Fibroblast of peridontal ligament (primary cell): ENCODE measurements at regions not wholly inside any gene's neighbourhood (a gene's known extent, or its start where the extent isn't known, plus 50 kb on each side); places are given as distances from the start of the nearest gene placed in this dataset.

Source experiments
- DNase-seq: peaks from one replicate; pipeline ENCODE4 v3.0.0-alpha.2; 2010; ENCODE audit errors: extremely low read depth

GRCh38 chr21:22898051-22898665 lies 1899.9 kb downstream of the NCAM2 start:
- no peak for DNase-seq

GRCh38 chr21:22900490-22900889 lies 1902.3 kb downstream of the NCAM2 start:
- no peak for DNase-seq

- no peak for DNase-seq
Observed at GRCh38 chr21:22903851-22904250, 1905.6 kb downstream of the NCAM2 start.

GRCh38 chr21:22904385-22904784 lies 1906.2 kb downstream of the NCAM2 start:
- no peak for DNase-seq

GRCh38 chr21:22925032-22925431 lies 1926.8 kb downstream of the NCAM2 start:
- DNase-seq: no peak

- DNase-seq: no peak
Observed at GRCh38 chr21:22927469-22927868, 1929.3 kb downstream of the NCAM2 start.

- no peak for DNase-seq
Observed at GRCh38 chr21:22941779-22942490, 1943.7 kb downstream of the NCAM2 start.

GRCh38 chr21:22955559-22955958 lies 1957.3 kb downstream of the NCAM2 start:
- DNase-seq: no peak

GRCh38 chr21:22961258-22961657 lies 1963.0 kb downstream of the NCAM2 start:
- no peak for DNase-seq

GRCh38 chr21:22965455-22966135 lies 1967.4 kb downstream of the NCAM2 start:
- DNase-seq: no peak

- no peak for DNase-seq
Observed at GRCh38 chr21:22981819-22982218, 1983.6 kb downstream of the NCAM2 start.

- DNase-seq: no peak
Observed at GRCh38 chr21:22993144-22993543, 1994.9 kb downstream of the NCAM2 start.

- DNase-seq: no peak
Observed at GRCh38 chr21:22993822-22994574, 1995.8 kb downstream of the NCAM2 start.

GRCh38 chr21:23003951-23004350 lies 2005.7 kb downstream of the NCAM2 start:
- no peak for DNase-seq

GRCh38 chr21:23008601-23009202 lies 2010.5 kb downstream of the NCAM2 start:
- DNase-seq: no peak

GRCh38 chr21:23009360-23009759 lies 2011.2 kb downstream of the NCAM2 start:
- no peak for DNase-seq

GRCh38 chr21:23014021-23014420 lies 2015.8 kb downstream of the NCAM2 start:
- DNase-seq: no peak

GRCh38 chr21:23016617-23017016 lies 2018.4 kb downstream of the NCAM2 start:
- DNase-seq: no peak

GRCh38 chr21:23017989-23018388 lies 2019.8 kb downstream of the NCAM2 start:
- DNase-seq: no peak

GRCh38 chr21:23020969-23021368 lies 2022.8 kb downstream of the NCAM2 start:
- DNase-seq: no peak

GRCh38 chr21:23021481-23021880 lies 2023.3 kb downstream of the NCAM2 start:
- no peak for DNase-seq

GRCh38 chr21:23026878-23027277 lies 2028.7 kb downstream of the NCAM2 start:
- no peak for DNase-seq
